Adrenal gland (tissue), 5 donors: ENCODE measurements at regions not wholly inside any gene's neighbourhood (a gene's known extent, or its start where the extent isn't known, plus 50 kb on each side); places are given as distances from the start of the nearest gene placed in this dataset.

Source experiments
- CTCF ChIP-seq, 6 experiments: fragments of 450-650 bp in 4 of 6; fragments of 200-600 bp in 2 of 6; sonication (generic) in 1 of 6; IDR thresholded peaks; 1 replicate in 5 of 6; 2 replicates in 1 of 6; pipeline versions ENCODE4 v1.5.1 to v1.8.0; 2016 to 2021; ENCODE audit warnings: antibody characterized with exemption in 6 of 6, mild to moderate bottlenecking in 2 of 6, moderate library complexity in 1 of 6
- POLR2A ChIP-seq, 2 donors: fragments of 450-650 bp; IDR thresholded peaks; one replicate each; pipeline ENCODE4 v1.6.1; 2017; ENCODE audit warnings: antibody characterized with exemption in 2 of 2, mild to moderate bottlenecking in 2 of 2, moderate library complexity in 1 of 2
- donor health status: DM: no; HTN: no; CAD: no.

- TF ChIP-seq CTCF (IDR thresholded peaks at IDR 0.05) (no peak), POLR2A (IDR thresholded peaks at IDR 0.05) (no peak)
Observed at GRCh38 chrX:39310891-39311290, 509.6 kb downstream of the MID1IP1 start.
